ENCODE measurements at regions not wholly inside any gene's neighbourhood (a gene's known extent, or its start where the extent isn't known, plus 50 kb on each side); places are given as distances from the start of the nearest gene placed in this dataset.

DNA sequence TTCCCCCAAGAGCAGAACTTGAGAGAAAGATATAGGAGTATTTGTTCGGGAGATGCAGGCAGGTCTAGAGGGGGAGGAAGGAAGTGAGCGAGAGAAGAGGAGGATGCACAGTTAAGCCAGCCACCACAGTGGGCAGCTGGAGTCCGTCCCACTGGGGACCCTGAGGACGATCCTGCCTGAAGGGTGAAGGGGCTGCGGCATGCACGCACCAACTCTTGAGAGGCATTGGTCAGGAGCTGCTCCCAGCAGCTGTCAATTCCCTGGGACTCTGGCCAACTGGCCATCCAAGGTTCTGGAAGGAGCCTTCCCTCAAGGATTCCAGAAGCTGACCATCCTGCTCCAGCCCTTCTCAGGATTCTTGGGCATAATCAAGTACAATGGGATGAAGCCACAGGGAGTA is 246.9 kb downstream of the MATN1 start:
- no peak for TF ChIP-seq MAZ (IDR thresholded peaks at IDR 0.05; ENCODE audit: borderline replicate concordance, low read depth, low read length)
- TF ChIP-seq, protein P1, sequence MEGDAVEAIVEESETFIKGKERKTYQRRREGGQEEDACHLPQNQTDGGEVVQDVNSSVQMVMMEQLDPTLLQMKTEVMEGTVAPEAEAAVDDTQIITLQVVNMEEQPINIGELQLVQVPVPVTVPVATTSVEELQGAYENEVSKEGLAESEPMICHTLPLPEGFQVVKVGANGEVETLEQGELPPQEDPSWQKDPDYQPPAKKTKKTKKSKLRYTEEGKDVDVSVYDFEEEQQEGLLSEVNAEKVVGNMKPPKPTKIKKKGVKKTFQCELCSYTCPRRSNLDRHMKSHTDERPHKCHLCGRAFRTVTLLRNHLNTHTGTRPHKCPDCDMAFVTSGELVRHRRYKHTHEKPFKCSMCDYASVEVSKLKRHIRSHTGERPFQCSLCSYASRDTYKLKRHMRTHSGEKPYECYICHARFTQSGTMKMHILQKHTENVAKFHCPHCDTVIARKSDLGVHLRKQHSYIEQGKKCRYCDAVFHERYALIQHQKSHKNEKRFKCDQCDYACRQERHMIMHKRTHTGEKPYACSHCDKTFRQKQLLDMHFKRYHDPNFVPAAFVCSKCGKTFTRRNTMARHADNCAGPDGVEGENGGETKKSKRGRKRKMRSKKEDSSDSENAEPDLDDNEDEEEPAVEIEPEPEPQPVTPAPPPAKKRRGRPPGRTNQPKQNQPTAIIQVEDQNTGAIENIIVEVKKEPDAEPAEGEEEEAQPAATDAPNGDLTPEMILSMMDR (IDR thresholded peaks at IDR 0.05): no peak
- TF ChIP-seq, protein P2, sequence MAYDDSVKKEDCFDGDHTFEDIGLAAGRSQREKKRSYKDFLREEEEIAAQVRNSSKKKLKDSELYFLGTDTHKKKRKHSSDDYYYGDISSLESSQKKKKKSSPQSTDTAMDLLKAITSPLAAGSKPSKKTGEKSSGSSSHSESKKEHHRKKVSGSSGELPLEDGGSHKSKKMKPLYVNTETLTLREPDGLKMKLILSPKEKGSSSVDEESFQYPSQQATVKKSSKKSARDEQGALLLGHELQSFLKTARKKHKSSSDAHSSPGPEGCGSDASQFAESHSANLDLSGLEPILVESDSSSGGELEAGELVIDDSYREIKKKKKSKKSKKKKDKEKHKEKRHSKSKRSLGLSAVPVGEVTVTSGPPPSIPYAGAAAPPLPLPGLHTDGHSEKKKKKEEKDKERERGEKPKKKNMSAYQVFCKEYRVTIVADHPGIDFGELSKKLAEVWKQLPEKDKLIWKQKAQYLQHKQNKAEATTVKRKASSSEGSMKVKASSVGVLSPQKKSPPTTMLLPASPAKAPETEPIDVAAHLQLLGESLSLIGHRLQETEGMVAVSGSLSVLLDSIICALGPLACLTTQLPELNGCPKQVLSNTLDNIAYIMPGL (CRISPR knock-in tag; IDR thresholded peaks at IDR 0.05; ENCODE audit: borderline replicate concordance): no peak
- no peak for TF ChIP-seq RAD21 (conservative IDR thresholded peaks at IDR 0.05 in 1 of 2, IDR thresholded peaks at IDR 0.05 in 1 of 2)
- TF ChIP-seq, protein P3, sequence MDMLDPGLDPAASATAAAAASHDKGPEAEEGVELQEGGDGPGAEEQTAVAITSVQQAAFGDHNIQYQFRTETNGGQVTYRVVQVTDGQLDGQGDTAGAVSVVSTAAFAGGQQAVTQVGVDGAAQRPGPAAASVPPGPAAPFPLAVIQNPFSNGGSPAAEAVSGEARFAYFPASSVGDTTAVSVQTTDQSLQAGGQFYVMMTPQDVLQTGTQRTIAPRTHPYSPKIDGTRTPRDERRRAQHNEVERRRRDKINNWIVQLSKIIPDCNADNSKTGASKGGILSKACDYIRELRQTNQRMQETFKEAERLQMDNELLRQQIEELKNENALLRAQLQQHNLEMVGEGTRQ (IDR thresholded peaks at IDR 0.05): no peak
- no peak for TF ChIP-seq SMC3 (IDR thresholded peaks at IDR 0.05)
- TF ChIP-seq, protein P4, sequence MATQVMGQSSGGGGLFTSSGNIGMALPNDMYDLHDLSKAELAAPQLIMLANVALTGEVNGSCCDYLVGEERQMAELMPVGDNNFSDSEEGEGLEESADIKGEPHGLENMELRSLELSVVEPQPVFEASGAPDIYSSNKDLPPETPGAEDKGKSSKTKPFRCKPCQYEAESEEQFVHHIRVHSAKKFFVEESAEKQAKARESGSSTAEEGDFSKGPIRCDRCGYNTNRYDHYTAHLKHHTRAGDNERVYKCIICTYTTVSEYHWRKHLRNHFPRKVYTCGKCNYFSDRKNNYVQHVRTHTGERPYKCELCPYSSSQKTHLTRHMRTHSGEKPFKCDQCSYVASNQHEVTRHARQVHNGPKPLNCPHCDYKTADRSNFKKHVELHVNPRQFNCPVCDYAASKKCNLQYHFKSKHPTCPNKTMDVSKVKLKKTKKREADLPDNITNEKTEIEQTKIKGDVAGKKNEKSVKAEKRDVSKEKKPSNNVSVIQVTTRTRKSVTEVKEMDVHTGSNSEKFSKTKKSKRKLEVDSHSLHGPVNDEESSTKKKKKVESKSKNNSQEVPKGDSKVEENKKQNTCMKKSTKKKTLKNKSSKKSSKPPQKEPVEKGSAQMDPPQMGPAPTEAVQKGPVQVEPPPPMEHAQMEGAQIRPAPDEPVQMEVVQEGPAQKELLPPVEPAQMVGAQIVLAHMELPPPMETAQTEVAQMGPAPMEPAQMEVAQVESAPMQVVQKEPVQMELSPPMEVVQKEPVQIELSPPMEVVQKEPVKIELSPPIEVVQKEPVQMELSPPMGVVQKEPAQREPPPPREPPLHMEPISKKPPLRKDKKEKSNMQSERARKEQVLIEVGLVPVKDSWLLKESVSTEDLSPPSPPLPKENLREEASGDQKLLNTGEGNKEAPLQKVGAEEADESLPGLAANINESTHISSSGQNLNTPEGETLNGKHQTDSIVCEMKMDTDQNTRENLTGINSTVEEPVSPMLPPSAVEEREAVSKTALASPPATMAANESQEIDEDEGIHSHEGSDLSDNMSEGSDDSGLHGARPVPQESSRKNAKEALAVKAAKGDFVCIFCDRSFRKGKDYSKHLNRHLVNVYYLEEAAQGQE (IDR thresholded peaks at IDR 0.05): no peak
- TF ChIP-seq, protein P5, sequence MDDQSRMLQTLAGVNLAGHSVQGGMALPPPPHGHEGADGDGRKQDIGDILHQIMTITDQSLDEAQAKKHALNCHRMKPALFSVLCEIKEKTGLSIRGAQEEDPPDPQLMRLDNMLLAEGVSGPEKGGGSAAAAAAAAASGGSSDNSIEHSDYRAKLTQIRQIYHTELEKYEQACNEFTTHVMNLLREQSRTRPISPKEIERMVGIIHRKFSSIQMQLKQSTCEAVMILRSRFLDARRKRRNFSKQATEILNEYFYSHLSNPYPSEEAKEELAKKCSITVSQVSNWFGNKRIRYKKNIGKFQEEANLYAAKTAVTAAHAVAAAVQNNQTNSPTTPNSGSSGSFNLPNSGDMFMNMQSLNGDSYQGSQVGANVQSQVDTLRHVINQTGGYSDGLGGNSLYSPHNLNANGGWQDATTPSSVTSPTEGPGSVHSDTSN (IDR thresholded peaks at IDR 0.05): no peak
